ENCODE measurements at regions not wholly inside any gene's neighbourhood (a gene's known extent, or its start where the extent isn't known, plus 50 kb on each side); places are given as distances from the start of the nearest gene placed in this dataset.
"Not testable (repeated sequence)": the region's sequence is repeated elsewhere in the genome, so short reads cannot be mapped to it uniquely, and the experiment has no call there.

DNA sequence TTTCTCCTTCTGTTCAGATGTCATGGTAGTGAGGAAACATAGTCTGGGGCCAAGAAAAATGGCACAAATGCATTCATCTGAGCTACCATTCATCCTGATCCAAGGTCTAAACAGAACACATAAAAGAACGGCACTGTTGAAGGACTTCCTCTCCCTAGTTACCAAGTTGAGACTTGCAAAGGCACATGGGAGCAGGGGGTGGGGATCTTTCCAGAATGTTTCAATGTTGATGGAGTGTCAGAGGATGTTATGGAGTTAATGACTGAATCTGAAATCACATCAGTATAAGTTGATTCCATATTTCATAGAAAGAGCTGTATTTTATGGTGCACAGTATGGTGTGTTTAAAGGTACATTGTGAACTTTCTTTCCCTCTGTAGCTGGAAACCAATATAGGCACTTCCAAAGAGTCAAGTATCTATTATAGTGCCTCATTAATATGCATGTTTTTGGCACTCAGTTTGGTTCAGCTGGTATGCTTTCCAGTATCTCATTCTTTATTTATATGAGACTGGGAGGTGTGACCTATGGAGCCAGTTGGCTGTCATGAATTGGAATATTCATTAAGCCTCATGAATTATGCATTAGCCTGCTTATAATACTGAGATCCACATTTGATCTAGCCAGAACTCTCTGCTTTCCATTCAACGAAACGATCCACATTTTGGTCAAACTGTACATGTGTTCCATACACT is 603.0 kb downstream of the NR2F1-AS1 start:
- DNase-seq, result no peak

DNA sequence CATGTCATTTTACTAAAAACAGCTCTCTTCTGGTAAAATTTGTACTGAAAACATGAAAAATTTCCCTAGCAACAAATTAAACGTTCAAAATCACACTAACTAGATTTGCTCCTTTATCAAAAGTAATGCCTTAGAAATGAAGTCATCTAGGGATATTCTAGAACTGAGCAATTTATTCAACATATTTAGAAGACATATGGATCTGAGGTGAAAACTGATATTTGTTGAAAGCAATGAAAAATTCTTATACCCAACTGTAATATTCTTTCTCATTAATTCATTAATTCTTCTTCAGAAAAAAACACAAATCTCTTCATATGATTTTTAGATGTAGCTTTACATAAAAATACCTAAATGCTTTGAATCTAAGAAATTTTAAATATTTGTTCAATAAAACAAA is 604.9 kb downstream of the NR2F1-AS1 start:
- DNase-seq, result no peak

DNA sequence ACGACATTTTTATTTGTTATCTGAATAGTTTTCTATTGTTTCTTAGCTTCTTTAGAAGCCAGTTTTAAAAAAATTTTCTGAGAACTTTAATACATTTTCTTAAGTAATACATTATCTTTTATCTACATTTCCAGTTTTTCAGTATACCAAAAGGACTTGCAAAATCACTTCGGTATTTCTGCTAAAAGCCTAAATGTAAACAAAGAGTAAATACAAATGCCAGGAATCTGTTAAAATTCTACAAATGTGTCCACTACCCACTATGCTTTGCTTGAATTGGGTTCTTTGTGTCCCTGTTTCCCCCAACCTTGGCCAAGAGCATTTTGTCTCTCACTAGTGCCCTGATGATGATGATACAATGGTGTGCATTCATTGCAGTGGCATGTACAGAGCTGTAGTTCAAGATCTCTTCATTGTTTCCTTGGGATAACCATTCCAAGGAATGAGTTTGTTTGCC is 611.2 kb downstream of the NR2F1-AS1 start:
- no peak for DNase-seq

DNA sequence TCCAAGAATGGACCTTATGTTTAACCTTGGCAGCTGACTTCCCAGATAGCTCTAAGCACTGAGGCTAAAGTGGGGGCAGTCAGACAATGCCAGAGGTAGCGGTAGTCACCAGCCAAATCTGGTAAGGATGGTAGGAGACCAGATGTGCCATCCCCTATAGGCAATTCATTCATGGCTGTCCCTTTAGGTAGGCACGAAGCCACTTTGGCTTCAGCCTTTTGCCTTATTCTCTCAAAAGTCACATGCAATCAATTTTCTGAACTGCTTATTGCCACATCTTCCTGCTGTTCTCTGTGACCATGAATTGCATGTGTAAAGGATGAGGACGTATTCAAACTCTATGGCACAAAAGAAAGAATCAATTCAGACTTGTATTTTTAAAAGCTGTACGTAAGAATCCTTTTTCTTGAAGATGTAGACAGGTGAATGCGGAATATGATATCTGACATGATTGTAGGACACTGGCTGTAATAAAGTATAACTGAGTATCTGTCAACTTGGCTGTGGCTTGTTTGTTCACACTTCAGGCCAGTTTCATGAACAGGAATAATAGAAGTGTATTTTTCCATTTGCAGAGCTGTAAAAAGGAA is 611.7 kb downstream of the NR2F1-AS1 start:
- no peak for DNase-seq

DNA sequence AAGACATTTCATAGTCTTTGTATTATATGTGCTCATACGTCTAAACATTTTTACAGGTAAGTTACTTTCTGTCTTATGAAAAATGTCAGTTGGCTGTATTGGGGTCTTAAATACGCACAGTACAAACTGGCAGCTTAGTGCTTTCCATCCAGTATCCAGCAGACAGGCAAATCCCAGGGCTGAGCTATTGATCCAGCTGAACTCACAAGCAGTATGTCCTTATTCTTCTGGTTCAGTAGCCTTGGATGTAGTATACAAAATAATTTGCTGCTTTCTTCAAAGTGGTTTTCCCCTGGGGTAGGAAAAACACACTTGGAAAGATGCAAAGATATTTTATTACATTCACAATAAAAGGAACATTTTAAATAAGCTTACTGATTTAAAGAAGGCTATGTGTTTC is 617.2 kb downstream of the NR2F1-AS1 start:
- no peak for DNase-seq

DNA sequence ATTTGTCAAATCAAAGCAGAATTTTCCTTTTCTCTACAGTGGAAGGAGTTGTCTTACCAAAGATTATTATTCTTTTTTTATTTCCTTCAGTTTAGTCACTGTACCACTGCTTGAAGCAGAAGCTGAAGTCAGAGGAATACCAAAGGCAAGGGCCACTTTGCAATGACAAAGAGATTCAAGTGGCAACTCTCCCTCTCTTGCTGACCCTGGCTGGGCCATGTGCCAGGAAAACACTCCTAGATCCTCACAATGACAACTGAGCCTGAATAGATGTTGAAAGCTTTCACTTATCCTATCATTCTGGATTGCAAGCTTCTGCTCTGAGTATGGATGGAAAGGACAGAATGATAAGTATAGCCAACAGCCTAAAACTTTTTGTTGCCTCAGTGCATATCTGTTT is 618.3 kb downstream of the NR2F1-AS1 start:
- no peak for DNase-seq

DNA sequence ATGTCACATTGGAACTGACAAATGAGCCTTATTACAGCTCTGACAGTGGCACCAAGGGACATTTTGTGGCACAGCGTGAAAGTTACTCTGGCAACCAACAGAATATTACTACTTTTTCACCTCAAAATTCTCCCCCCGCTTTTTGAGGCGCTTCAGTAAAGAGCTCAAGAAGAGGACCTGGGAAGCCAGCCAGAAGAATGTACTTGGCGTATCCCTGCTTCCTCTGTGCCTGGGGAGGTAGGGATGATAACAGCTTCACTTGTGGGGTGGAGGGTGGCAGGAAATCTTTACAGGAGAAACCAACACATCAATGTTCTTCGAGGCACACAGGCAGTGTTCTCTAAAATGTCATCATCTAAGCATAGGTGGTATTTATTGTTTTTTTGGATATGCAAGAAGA is 624.1 kb downstream of the NR2F1-AS1 start:
- no peak for DNase-seq

DNA sequence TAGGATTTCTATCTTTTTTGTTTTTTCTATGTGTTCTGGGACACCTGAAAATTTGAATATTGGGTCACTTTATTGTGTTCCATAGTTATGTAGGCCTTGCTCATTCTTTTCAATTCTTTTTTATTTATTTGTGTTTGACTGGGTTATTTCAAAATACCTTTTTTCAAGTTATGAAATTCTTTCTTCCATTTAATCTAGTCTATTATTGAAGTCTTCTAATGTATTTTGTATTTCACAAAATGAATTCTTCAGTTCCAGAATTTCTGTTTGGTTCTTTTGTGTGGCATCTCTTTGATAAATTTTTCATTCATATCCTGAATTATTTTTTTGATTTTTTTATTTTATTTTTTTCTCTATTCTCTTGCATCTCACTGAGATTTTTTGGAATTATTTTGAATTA is 628.8 kb downstream of the NR2F1-AS1 start:
- DNase-seq, result no peak

DNA sequence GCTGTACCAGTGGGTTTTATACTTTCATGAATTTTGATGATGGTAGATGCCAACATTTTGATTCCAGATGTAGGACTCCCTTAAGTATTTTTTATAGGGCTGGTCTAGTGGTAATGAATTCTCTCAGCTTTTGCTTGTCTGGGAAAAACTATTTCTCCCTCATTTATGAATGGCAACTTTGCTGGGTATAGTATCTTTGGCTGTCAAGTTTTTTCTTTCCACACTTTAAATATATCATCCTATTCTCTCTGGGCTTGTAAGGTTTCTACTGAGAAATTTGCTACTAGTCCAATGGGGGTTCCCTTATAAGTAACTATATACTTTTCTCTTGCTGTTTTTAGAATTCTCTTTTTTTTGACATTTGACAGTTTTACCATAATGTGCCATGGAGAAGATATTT is 629.3 kb downstream of the NR2F1-AS1 start:
- no peak for DNase-seq

DNA sequence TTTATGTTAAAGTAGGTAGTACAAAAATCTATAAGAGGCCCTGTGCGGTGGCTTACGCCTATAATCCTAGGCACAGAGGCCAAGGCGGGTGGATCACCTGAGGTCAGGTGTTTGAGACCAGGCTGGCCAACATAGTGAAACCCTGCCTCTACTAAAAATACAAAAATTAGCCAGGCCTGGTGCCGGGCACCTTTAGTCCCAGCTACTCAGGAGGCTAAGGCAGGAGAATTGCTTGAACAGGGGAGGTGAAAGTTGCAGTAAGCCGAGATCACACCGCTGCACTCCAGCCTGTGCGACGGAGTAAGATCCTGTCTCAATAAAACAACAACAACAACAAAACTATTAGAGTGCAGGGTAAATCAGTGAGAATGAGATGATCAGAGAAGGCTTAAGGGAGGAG is 634.5 kb downstream of the NR2F1-AS1 start:
- no peak for DNase-seq

DNA sequence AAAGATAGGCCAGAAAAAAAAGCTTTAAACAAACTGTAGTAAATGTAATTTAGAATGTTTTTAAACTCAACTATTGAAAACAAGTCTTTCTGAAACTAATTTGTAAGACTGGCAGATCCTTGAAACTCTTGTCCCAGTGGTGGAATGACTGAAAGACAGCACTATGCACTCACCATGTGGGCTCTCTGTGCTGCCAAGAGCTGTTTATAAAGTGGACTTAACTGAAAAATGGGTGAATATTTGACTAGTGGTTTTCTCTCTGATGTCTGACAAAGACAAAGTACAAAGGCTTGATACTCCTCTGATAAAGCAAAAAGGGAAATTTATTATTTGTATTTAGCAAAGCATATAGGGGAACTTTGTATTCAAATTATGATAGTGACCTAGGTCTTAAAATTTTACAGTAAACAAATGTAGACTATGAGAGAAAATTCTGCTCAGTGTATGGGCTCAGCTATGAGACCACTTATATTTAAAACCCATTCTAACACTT is 635.4 kb downstream of the NR2F1-AS1 start:
- no peak for DNase-seq

DNA sequence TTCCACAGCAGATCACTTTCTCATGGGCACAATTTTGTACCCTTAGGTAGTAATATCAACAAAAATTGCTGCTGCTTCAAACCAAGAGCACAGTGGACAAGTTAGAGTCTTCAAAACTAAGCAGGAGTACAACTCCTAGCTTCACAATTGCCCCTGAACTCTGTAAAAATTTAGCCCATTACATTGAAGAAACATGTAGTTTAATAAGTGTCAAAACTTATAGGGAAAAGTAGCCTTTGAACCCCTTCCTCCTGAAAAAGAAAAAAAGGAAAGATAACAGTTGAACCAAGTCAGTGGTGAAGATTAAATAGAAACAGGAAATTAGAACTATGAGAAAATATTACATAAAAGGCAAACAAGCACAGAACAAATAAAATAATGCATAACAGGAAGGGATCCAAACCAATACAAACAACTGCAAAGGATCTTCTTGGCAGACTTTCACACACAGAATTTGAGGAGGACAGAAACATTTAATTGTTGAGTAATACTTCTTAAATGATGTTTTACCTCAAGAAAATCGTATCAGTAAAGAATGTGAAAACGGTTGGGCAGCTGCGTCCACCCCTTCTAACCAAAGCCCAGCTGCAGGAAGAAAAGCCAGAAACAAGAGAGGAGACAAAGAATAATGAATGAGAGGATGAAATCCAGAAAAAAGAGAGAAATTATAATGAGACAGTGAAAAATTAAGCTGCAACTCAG is 636.0 kb downstream of the NR2F1-AS1 start:
- DNase-seq, result no peak

DNA sequence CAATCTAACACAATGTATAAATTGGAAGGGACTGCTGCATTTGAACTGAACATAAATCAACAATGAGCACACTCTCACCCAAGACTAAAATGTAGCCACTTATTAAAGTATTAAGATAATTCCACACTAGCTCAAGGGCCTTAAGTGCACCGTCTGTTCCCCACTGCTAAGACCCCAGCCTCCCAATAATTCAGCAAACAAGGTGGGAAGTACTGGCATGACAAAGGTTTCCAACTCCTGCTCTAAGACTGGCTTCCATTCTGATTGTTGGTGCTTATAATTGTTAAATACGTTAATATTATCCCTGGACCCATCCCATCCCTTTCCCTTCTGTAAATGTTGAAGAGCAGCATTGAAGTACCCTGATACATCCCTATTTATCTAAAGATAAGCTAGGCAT is 636.7 kb downstream of the NR2F1-AS1 start:
- no peak for DNase-seq

DNA sequence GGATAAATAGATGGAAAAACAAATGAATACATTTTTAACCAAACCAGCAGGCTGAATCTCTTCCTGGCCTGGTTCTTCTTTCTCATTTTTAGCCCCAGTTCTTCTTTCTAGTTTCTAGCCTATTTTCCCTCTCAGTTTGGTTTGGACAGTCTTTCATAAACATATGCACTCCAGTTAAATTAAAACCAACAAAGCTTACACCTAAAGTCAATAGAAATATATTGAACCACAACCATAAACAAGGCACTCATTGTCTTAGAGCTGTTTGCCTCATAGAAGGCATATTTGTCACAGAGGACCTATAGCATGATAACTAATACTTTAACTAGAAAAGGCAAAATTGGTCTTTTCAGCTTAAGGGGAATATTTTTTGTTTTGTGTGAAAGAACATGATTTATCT is 638.3 kb downstream of the NR2F1-AS1 start:
- DNase-seq, result no peak

DNA sequence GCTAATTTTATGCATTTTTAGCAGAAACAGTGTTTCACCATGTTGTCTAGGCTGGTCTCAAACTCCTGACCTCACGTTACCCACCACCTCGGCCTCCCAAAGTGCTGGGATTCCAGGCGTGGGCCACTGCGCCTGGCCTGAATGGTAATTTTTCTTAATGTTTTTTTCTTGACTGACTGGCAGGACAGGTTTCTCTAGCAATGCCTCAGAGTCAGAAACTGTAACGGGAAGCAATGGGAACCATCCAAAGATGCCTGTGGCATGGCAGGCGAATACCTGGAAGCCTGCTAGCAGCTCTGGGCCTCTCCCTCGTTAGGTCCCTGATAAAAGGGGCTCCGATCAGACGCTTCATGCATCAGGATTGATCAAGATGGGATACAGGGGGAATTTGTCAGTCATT is 639.2 kb downstream of the NR2F1-AS1 start:
- DNase-seq, result no peak

DNA sequence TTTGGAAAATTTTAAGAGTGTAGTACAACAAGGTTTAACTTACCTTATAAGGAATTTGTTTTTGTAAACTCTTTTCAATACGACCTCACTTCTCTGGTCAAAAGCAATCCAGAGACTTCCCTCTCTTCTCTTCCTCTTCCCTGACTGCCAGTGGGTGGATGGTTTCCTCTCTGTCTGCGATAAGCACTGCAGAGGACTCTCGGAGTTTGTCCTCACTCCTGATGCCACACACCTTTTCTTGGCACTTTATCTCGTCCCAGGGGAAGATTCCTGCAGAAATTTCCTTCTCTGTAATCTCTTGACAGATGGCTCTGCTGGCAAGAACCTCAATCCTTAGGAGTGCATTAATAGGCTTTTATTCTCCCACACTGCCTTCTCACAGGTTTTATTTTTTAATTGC is 641.6 kb downstream of the NR2F1-AS1 start:
- no peak for DNase-seq

DNA sequence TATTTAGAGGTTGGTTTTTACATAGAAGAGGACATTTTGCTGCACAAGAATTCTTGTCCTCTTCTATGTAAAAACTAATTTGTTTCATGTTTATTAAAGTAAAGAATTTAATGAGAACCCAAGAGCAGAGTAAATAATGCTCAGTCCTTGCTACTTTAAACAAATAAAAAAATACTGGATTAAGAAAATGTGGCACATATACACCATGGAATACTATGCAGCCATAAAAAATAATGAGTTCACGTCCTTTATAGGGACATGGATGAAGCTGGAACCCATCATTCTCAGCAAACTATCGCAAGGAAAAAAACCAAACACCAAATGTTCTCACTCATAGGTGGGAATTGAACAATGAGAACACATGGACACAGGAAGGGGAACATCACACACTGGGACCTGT is 643.6 kb downstream of the NR2F1-AS1 start:
- DNase-seq, result not testable (repeated sequence)

DNA sequence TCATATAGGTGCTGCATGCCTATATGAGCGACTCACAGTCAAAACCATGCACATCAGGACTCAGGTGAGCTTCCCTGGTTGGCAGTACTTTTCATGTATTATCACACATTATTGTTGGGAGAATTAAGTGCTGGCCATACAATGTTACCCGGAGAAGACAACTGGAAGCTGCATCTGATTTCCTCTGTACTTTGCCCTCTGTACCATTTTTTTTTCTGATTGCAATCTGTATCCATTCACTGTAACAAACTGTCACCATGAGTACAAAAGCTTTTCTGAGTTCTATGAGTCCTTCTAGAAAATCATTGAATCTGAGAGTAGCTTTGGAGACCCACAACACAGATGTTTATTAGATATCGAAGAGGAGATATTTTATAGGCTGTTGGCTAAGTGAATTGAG is 651.0 kb downstream of the NR2F1-AS1 start:
- DNase-seq, result no peak

DNA sequence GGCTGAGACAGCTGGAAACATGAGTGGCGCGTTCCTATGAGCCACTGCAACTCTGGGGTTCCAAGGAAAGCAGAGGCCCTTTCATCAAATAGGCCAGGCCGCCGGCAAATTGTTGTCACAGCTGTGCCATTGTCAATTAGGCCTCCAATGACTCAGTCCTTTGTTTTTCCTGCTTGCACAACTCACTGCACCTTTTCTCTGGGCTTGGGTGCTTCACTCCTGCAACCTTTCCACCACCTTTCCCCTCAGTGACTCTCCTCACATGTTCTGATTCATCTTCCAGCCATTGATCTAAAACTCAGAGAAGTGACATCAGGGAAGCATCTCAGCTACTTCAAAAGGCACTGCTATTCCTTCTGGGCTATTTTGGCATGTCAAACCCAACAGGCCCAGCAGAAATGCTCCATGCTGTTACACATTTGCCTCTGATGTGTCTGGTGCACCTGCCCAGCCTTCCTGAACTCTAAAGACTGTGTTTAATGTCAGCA is 653.7 kb downstream of the NR2F1-AS1 start:
- peak in 1 of 2 experiments; percentile 1 for DNase-seq

DNA sequence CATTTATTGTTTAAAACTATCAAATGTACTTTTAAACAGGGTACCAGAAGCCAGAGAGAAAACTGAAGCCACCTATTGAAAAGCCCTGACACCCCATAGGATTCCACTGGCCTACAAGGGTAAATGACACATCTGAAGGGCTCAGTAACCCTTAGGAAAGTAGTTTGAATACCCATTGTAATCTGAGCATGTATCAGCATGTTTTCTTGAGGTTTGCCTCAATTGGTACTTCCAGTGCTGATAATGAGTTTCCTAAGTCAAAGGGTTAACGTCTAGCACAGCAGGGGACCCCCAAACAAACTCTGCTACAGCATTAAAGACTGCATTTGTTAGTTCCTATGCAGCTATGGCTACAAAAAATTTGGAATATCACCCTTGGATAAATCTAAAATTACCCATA is 657.1 kb downstream of the NR2F1-AS1 start:
- no peak for DNase-seq

DNA sequence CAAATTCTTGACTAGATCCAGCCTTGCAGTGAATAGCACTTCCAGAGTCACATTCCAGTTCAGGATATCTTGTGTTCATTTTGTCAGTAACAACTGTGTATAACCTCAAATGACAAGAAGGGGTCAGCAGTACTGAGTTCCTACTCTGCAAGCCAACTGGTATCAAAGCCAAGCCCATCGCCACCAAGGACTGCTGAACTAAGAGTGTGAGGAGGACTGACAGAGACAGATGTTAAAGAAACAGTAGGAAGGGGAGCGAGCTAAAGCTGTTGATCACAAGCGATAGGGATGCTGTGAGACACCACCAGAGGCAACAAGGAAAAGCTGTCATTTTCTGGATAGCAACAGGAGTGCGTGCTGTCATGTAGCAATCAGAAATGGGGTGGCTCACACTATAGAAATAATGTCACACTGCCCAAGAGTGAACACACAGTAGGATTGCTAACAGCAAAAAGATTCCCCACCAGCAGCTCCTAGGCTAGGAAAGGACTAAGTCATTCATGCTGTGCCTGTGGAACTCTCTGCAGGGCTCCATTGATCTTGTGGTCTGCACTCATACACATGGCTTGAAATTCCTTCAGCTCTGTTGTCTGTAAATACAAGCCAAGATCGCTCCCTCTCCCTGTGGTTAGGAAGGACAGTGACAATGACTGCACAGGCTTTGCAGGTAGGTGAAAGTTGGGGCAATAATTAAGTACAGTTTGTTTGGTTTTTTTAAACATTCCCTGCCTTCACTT is 658.6 kb downstream of the NR2F1-AS1 start:
- DNase-seq, result no peak

DNA sequence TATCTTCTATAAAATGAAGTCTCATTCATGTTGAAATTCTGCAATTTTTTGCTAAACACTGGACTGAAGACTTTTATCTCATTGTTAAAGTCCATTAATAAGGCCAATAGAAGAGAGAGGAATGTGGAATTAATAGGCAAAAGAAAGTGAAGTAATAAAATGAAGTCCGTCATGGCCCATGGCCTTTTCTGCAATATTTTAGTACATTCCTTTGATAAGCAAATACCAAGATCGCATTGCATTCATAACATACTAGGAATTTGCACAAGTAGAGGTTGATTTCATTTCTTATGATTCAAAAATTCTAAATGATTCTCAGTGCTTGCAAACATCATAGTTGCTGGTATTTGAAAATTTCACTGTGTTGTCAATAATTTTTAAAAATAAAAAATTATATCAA is 664.0 kb downstream of the NR2F1-AS1 start:
- no peak for DNase-seq

DNA sequence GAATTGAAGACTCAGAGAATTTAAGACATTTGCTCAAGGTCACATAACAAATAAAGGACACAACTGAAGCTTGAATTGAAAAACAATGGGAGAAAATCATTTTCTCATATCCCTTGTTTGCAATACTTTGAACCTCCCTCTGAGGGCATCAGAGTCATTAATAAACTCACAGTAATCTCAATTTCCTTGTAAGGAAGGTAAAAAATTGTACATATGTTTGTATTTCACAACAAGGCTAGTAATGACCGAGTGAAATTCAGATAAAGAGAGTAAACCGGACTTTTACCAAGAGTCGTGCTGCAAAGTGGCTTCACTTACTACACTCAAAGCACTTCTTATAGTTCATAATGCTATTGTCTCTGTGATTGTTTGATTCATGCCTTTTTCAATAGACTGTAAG is 665.0 kb downstream of the NR2F1-AS1 start:
- DNase-seq, result no peak

Measured in NCI-H1930 (cell line).